Gastrocnemius medialis (tissue), 4 donors: ENCODE measurements at regions not wholly inside any gene's neighbourhood (a gene's known extent, or its start where the extent isn't known, plus 50 kb on each side); places are given as distances from the start of the nearest gene placed in this dataset.

Experiments
- CTCF ChIP-seq, 5 experiments: fragments of 450-650 bp in 3 of 5; fragments of 200-600 bp in 2 of 5; sonication (generic) in 2 of 5; IDR thresholded peaks in 4 of 5; conservative IDR thresholded peaks in 1 of 5; 1 replicate in 4 of 5; 2 replicates in 1 of 5; pipeline ENCODE4 v1.5.1; 2016 to 2019; ENCODE audit warnings: antibody characterized with exemption in 5 of 5, mild to moderate bottlenecking in 3 of 5, moderate library complexity in 3 of 5
- POLR2A ChIP-seq, 2 donors: fragments of 450-650 bp; IDR thresholded peaks; one replicate each; pipeline ENCODE4 v1.6.1; 2017; ENCODE audit warnings: antibody characterized with exemption in 2 of 2, mild to moderate bottlenecking in 2 of 2, moderate library complexity in 2 of 2

- no peak for TF ChIP-seq CTCF (IDR thresholded peaks at IDR 0.05 in 4 of 5, conservative IDR thresholded peaks at IDR 0.05 in 1 of 5)
- no peak for TF ChIP-seq POLR2A (IDR thresholded peaks at IDR 0.05)
These were observed 1009.4 kb downstream of the BCL11B start for GRCh38 chr14:98262566-98262965.
